ENCODE measurements at regions not wholly inside any gene's neighbourhood (a gene's known extent, or its start where the extent isn't known, plus 50 kb on each side); places are given as distances from the start of the nearest gene placed in this dataset.

GRCh38 chrX:55340896-55341433 is 76.2 kb upstream of the PAGE3 start:
- TF ChIP-seq CTCF (IDR thresholded peaks at IDR 0.05; ENCODE audit: borderline replicate concordance, extremely low read depth, low read length, poor library complexity, severe bottlenecking) (no peak), EZH2 (IDR thresholded peaks at IDR 0.05; ENCODE audit: borderline replicate concordance, low read depth, low read length, severe bottlenecking) (no peak)

All from DND-41 (cell line).